GM12864 (cell line): ENCODE measurements at regions not wholly inside any gene's neighbourhood (a gene's known extent, or its start where the extent isn't known, plus 50 kb on each side); places are given as distances from the start of the nearest gene placed in this dataset.
"Not testable (repeated sequence)": the region's sequence is repeated elsewhere in the genome, so short reads cannot be mapped to it uniquely, and the experiment has no call there.

Experiments used
- DNase-seq: peaks from one replicate; pipeline ENCODE4 v3.0.0-alpha.2; 2011; ENCODE audit warnings: low read depth
- H3K4me3 ChIP-seq: 2 replicates; pipeline ENCODE4 v1.5.1; 2011; ENCODE audit warnings: mild to moderate bottlenecking, low read depth, low read length, control low read depth
- CTCF ChIP-seq: IDR thresholded peaks from 2 replicates; pipeline ENCODE4 v1.5.1; 2011; ENCODE audit warnings: low read depth, mild to moderate bottlenecking, moderate library complexity, low read length, control low read depth, inconsistent platforms; ENCODE audit errors: missing control alignments

DNA sequence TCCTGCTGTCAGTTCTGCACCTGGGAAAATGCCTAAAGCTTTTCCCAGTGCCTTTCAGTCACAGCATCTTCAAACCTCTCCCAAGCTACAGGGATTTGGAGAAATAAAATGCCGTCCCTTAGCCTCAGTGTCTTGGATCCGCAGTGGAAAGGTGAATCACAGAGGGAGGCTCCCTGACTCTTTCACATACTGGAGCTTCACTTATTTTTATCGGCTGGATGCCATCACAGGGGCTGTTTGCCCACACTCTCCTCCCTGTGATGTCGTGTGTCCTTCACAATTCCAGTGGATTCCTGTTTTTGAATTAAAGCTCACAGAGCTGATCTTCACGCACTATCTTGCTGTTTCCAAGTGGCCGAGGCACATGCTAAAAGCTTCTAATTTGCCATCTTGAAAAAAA is 1303.1 kb upstream of the DDX18 start:
- DNase-seq: no peak
- TF ChIP-seq CTCF: no peak
- H3K4me3 ChIP-seq: no peak overlapping the region

- DNase-seq: no peak
Observed at GRCh38 chr2:116513991-116514390, 1300.5 kb upstream of the DDX18 start.

GRCh38 chr2:116517936-116518335 is 1296.6 kb upstream of the DDX18 start:
- no peak overlapping the region for H3K4me3 ChIP-seq
- no peak for DNase-seq
- no peak for TF ChIP-seq CTCF

More at GRCh38 chr2:116513991-116514390, 1300.5 kb upstream of the DDX18 start:
- H3K4me3 ChIP-seq: no peak overlapping the region
- no peak for TF ChIP-seq CTCF

- no peak overlapping the region for H3K4me3 ChIP-seq
- DNase-seq: no peak
- no peak for TF ChIP-seq CTCF
Observed at GRCh38 chr2:116537811-116538210, 1276.7 kb upstream of the DDX18 start.

- TF ChIP-seq CTCF: no peak
- no peak overlapping the region for H3K4me3 ChIP-seq
- no peak for DNase-seq
Observed at GRCh38 chr2:116545286-116546068, 1269.0 kb upstream of the DDX18 start.

DNA sequence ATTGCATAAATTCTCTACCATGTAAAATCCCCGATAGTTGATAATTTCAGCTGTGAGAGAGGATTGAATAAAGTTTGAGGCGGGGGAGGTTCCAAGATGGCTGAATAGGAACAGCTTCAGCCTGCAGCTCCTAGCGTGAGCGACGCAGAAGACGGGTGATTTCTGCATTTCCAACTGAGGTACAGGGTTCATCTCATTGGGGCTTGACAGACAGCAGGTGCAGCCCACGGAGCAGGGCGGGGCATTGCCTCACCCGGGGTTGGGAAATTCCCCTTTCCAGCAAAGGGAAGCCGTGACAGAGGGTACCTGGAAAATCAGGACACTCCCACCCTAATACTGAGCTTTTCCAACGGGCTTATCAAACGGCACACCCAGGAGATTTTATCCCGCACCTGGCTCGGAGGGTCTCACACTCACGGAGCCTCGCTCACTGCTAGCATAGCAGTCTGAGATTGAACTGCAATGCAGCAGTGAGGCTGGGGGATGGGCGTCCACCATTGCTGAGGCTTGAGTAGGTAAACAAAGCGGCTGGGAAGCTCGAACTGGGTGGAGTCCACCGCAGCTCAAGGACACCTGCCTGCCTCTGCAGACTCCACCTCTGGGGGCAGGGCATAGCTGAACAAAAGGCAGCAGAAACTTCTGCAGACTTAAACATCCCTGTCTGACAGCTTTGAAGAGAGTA is 1261.6 kb upstream of the DDX18 start:
- DNase-seq, H3K4me3 ChIP-seq: not testable (repeated sequence)

- TF ChIP-seq CTCF: no peak
- DNase-seq: no peak
- H3K4me3 ChIP-seq: no peak overlapping the region
Observed at GRCh38 chr2:116580209-116580608, 1234.3 kb upstream of the DDX18 start.
